Body of pancreas (tissue), 4 donors: ENCODE measurements at regions not wholly inside any gene's neighbourhood (a gene's known extent, or its start where the extent isn't known, plus 50 kb on each side); places are given as distances from the start of the nearest gene placed in this dataset.

Experiments used
- CTCF ChIP-seq, 7 experiments: fragments of 450-650 bp in 4 of 7; fragments of 200-600 bp in 3 of 7; sonication (generic) in 3 of 7; IDR thresholded peaks; one replicate each; pipeline ENCODE4 v1.5.1; 2016 to 2019; ENCODE audit warnings: antibody characterized with exemption in 7 of 7
- POLR2A ChIP-seq, 3 donors: fragments of 450-650 bp; IDR thresholded peaks; one replicate each; pipeline ENCODE4 v1.6.1; 2016; ENCODE audit warnings: antibody characterized with exemption in 3 of 3, mild to moderate bottlenecking in 2 of 3

DNA sequence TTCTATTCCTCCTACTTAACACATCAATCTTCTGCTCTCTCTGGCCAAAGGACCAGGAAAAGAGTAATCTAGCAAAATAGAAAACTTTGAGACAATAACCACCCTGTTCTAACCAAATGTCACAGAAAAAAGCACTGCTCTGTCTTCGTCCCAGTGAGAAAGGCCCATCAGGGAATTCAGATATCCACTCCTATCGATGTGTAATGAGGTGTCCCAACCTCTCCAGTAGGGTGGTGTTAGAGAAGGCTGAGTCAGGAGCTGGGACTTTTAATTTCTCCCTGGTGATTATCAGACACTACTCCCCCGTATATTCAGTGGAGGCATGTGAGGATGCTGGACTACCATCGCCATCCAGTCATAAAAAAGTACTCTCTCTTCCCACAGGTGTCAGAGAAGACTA lies 130.3 kb downstream of the TMTC3 start:
- no peak for TF ChIP-seq CTCF (IDR thresholded peaks at IDR 0.05)
- no peak for TF ChIP-seq POLR2A (IDR thresholded peaks at IDR 0.05)
